ENCODE measurements at regions not wholly inside any gene's neighbourhood (a gene's known extent, or its start where the extent isn't known, plus 50 kb on each side); places are given as distances from the start of the nearest gene placed in this dataset.

GRCh38 chr3:88248658-88249057 is 98.9 kb downstream of the C3orf38 start:
- TF ChIP-seq CTCF (conservative IDR thresholded peaks at IDR 0.05 in 1 of 2, IDR thresholded peaks at IDR 0.05 in 1 of 2; ENCODE audit: extremely low read depth in 1 of 2, insufficient read depth in 1 of 2, low read depth in 1 of 2, low read length in 2 of 2) (no peak), EZH2 (IDR thresholded peaks at IDR 0.05; ENCODE audit: borderline replicate concordance, low read length) (no peak)

All from mammary epithelial cell (primary cell).